Endothelial cell of umbilical vein (primary cell): ENCODE measurements at regions not wholly inside any gene's neighbourhood (a gene's known extent, or its start where the extent isn't known, plus 50 kb on each side); places are given as distances from the start of the nearest gene placed in this dataset.

Experiments
- BruUV-seq: library from RNA; stranded (reverse); fragments of 400-500 nt; replicated peaks from 2 replicates; lab custom pipeline; 2021; lab: Mats Ljungman, UMichigan
- CTCF ChIA-PET: fragments of 300-600, 350-600 bp; sonication (Branson Sonifier 250); formaldehyde crosslinking; loops from one replicate; lab custom pipeline; 2021; ENCODE audit warnings: antibody characterized with exemption, inconsistent platforms; lab: Charles Lee
- POLR2A ChIA-PET: fragments of 300-600, 350-600 bp; sonication (Branson Sonifier 250); formaldehyde crosslinking; loops from one replicate; lab custom pipeline; 2021; ENCODE audit warnings: antibody characterized with exemption, inconsistent platforms; lab: Charles Lee
- DNase-seq: peaks from one replicate; pipeline ENCODE4 v3.0.0-alpha.2; 2011; ENCODE audit warnings: low read depth, low spot score
- FAIRE-seq: peaks from 2 replicates; lab custom pipeline; 2011; peaks lifted over from hg19 to GRCh38; lab: Jason Lieb, UNC
- H2AFZ ChIP-seq: 2 replicates; pipeline ENCODE4 v1.6.0; 2012; ENCODE audit warnings: low read depth, low read length, control low read depth, inconsistent platforms
- H3K27ac ChIP-seq: 2 replicates; pipeline ENCODE4 v1.5.1; 2011; ENCODE audit warnings: low read depth, mild to moderate bottlenecking, control low read depth, low read length, moderate library complexity; ENCODE audit not compliant: insufficient read depth
- H3K27me3 ChIP-seq, 2 experiments: 2 replicates each; pipeline versions ENCODE4 v1.6.0 to v1.6.1; 2011; ENCODE audit warnings: low read length in 2 of 2, mixed read lengths in 1 of 2; ENCODE audit not compliant: control insufficient read depth in 2 of 2, insufficient read depth in 2 of 2
- H3K36me3 ChIP-seq, 2 experiments: 2 replicates in 1 of 2; 3 replicates in 1 of 2; pipeline ENCODE4 v1.5.1; 2011; ENCODE audit warnings: low read length in 2 of 2, mild to moderate bottlenecking in 1 of 2, moderate library complexity in 1 of 2; ENCODE audit not compliant: control insufficient read depth in 2 of 2, insufficient read depth in 2 of 2; ENCODE audit errors: extremely low read depth in 1 of 2
- H3K4me1 ChIP-seq: 3 replicates; pipeline ENCODE4 v1.5.1; 2011; ENCODE audit warnings: mild to moderate bottlenecking, low read length; ENCODE audit not compliant: control insufficient read depth, insufficient read depth; ENCODE audit errors: extremely low read depth
- H3K4me2 ChIP-seq: 2 replicates; pipeline ENCODE4 v1.6.1; 2011; ENCODE audit warnings: low read length, control low read depth, mixed read lengths; ENCODE audit not compliant: insufficient read depth
- H3K4me3 ChIP-seq, 3 experiments: fragments of 200-600 bp in 1 of 3; sonication (generic), shearing (Covaris generic) in 1 of 3; replicated peaks in 1 of 3; 2 replicates each; pipeline ENCODE4 v1.5.1; 2011 to 2016; ENCODE audit warnings: control low read depth in 3 of 3, low read length in 3 of 3, mild to moderate bottlenecking in 2 of 3, inconsistent platforms in 1 of 3, low read depth in 1 of 3, moderate library complexity in 1 of 3; ENCODE audit not compliant: insufficient read depth in 1 of 3
- H3K79me2 ChIP-seq: 2 replicates; pipeline ENCODE4 v1.6.0; 2012; ENCODE audit warnings: low read length, inconsistent platforms; ENCODE audit not compliant: control insufficient read depth, insufficient read depth
- H3K9ac ChIP-seq: replicated peaks from 2 replicates; pipeline ENCODE3; 2011; ENCODE audit warnings: low read length, control low read depth; ENCODE audit not compliant: insufficient read depth; ENCODE audit errors: extremely low read depth
- H3K9me1 ChIP-seq: replicated peaks from 3 replicates; pipeline ENCODE4 v1.6.0; 2011; ENCODE audit warnings: mild to moderate bottlenecking, low read length; ENCODE audit not compliant: control insufficient read depth, insufficient read depth; ENCODE audit errors: extremely low read depth
- H3K9me3 ChIP-seq: replicated peaks from 2 replicates; pipeline ENCODE4 v1.5.1; 2012; ENCODE audit warnings: low read length, inconsistent platforms; ENCODE audit not compliant: control insufficient read depth, insufficient read depth
- H4K20me1 ChIP-seq: replicated peaks from 2 replicates; pipeline ENCODE3; 2011; ENCODE audit warnings: mild to moderate bottlenecking, low read length; ENCODE audit not compliant: control insufficient read depth, insufficient read depth; ENCODE audit errors: extremely low read depth
- EZH2 ChIP-seq: IDR thresholded peaks from 2 replicates; pipeline ENCODE4 v1.6.1; 2012; ENCODE audit warnings: borderline replicate concordance, low read depth, mild to moderate bottlenecking, moderate library complexity, low read length, inconsistent platforms; ENCODE audit not compliant: severe bottlenecking
- FOS ChIP-seq: IDR thresholded peaks from 2 replicates; pipeline ENCODE4 v1.6.1; 2011; ENCODE audit warnings: mild to moderate bottlenecking, low read length, moderate library complexity, borderline replicate concordance; ENCODE audit not compliant: insufficient read depth
- GATA2 ChIP-seq: IDR thresholded peaks from 2 replicates; pipeline ENCODE4 v1.7.0; 2011; ENCODE audit warnings: low read depth, mild to moderate bottlenecking, moderate library complexity, mixed read lengths, low read length; ENCODE audit not compliant: insufficient read length, insufficient read depth
- JUN ChIP-seq: IDR thresholded peaks from 2 replicates; pipeline ENCODE4 v1.6.1; 2011; ENCODE audit warnings: borderline replicate concordance, low read depth; ENCODE audit not compliant: insufficient read length, insufficient read depth
- MYC ChIP-seq: IDR thresholded peaks from one replicate; pipeline ENCODE4 v1.6.1; 2011; ENCODE audit warnings: mild to moderate bottlenecking, low read depth, low read length
- POLR2A ChIP-seq: IDR thresholded peaks from 2 replicates; pipeline ENCODE4 v1.6.1; 2012; ENCODE audit warnings: low read depth, mild to moderate bottlenecking, control low read depth, low read length
- POLR2AphosphoS5 ChIP-seq: IDR thresholded peaks from 2 replicates; pipeline ENCODE4 v1.6.1; 2012; ENCODE audit warnings: low read depth, mild to moderate bottlenecking, control low read depth, low read length, moderate library complexity; ENCODE audit not compliant: insufficient read depth
- dilution Hi-C: fragments of 300-500 bp; cut with MboI; formaldehyde crosslinking; loops from one replicate; pipeline ENCODE4 v1.15.0; 2019; ENCODE audit warnings: low sequenced_read_pairs; ENCODE audit not compliant: extremely low pct_ligation_motif_present
- intact Hi-C: fragments of 100-400 bp; cut with micrococcal nuclease; formaldehyde crosslinking; loops from one replicate; pipeline ENCODE4 v1.10.0; 2022
- TF ChIP-seq, protein P1 (sequence below): IDR thresholded peaks from 2 replicates; pipeline ENCODE4 v1.6.1; 2011; ENCODE audit not compliant: insufficient read depth, insufficient read length
- TF ChIP-seq, protein P2 (sequence below), 2 donors: IDR thresholded peaks; 1 replicate in 1 of 2; 2 replicates in 1 of 2; pipeline ENCODE4 v1.5.1; 2011; ENCODE audit warnings: low read length in 2 of 2, mild to moderate bottlenecking in 2 of 2, moderate library complexity in 2 of 2, control low read depth in 1 of 2, inconsistent platforms in 1 of 2, low read depth in 1 of 2; ENCODE audit not compliant: insufficient read depth in 1 of 2; ENCODE audit errors: extremely low read depth in 1 of 2

DNA sequence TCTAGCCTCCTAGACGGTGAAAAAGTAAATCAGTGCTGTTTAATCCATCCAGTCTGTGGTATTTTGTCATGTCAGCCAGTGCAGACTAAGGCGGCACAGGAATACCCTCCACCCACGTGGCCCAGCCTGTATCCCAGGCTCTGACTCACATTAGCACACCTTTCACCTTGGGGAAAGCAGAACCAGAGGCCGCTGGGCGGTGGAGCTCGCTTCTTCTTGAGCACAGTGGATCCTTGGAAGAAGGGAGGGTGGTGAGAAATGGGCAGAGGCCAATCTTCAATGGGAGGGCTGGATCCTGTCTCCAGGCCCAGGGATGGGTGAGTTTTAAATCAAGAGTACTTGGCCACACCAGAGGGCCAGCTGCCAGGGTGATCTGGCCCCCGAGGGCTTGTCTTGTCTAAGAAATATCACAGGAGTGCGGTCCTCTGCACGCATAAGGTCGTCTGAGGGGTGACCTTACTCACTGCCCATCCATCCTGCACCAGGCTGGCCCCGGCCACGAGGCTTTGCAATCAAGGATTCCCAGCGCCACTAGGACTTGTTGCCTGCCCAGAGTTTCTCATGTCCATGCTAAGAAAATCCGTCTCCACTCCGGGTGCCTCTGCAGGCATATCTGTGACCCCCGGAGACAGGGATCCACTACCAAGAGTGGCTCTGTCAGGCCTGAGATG is 658.5 kb downstream of the BRD1 start:
- H3K9me1 ChIP-seq = no peaks in the 10 kb centered on the region
- H3K9me3 ChIP-seq = peaks cover 3% of the 10 kb centered on the region
- H4K20me1 ChIP-seq = no peaks in the 10 kb centered on the region
- H2AFZ ChIP-seq = no peak overlapping the region
- TF ChIP-seq FOS (no peak), POLR2A (no peak), MYC (no peak), EZH2 (no peak), POLR2AphosphoS5 (no peak), JUN (no peak)
- TF ChIP-seq, protein P1, sequence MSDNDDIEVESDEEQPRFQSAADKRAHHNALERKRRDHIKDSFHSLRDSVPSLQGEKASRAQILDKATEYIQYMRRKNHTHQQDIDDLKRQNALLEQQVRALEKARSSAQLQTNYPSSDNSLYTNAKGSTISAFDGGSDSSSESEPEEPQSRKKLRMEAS = no peak
- H3K27ac ChIP-seq = no peak overlapping the region
- H3K9ac ChIP-seq = no peak overlapping the region
- ChIA-PET POLR2A (no interaction called here), CTCF (no interaction called here)
- H3K4me2 ChIP-seq = no peak overlapping the region
- H3K4me1 ChIP-seq = no peaks in the 10 kb centered on the region
- no TSS peak for BruUV-seq
- dilution Hi-C loops (no loop called here), intact Hi-C loops (no loop called here)
- H3K36me3 ChIP-seq = no peaks in the 10 kb centered on the region
- no peak for DNase-seq
- no peaks in the 10 kb centered on the region for H3K79me2 ChIP-seq
- FAIRE-seq = no peak
- no peak overlapping the region for H3K4me3 ChIP-seq
- H3K27me3 ChIP-seq = no peaks in the 10 kb centered on the region

DNA sequence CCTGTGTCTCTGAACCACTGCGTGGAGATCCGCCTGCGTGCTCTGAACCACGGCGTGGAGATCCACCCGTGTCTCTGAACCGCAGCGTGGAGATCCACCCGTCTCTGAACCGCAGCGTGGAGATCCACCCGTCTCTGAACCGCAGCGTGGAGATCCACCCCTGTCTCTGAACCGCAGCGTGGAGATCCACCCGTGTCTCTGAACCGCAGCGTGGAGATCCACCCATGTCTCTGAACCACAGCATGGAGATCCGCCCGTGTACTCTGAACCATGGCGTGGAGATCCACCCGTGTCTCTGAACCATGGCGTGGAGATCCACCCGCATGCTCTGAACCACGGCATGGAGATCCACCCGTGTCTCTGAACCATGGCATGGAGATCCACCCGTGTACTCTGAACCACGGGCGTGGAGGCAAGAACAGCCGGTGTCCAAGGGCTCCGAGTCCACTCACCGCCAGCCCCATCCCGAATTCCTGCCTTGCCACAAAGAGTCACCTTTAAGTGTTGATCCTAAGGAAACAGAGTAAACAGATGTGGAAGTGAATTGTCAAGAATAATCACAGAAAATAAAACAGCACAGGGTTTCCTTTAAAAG is 659.4 kb downstream of the BRD1 start:
- no peak for FAIRE-seq
- intact Hi-C loops = no loop called here
- no peaks in the 10 kb centered on the region for H4K20me1 ChIP-seq
- H3K4me3 ChIP-seq = no peak overlapping the region
- TF ChIP-seq POLR2AphosphoS5 (no peak), GATA2 (no peak), MYC (no peak), JUN (no peak), FOS (no peak), POLR2A (no peak), EZH2 (no peak)
- TF ChIP-seq, protein P2, sequence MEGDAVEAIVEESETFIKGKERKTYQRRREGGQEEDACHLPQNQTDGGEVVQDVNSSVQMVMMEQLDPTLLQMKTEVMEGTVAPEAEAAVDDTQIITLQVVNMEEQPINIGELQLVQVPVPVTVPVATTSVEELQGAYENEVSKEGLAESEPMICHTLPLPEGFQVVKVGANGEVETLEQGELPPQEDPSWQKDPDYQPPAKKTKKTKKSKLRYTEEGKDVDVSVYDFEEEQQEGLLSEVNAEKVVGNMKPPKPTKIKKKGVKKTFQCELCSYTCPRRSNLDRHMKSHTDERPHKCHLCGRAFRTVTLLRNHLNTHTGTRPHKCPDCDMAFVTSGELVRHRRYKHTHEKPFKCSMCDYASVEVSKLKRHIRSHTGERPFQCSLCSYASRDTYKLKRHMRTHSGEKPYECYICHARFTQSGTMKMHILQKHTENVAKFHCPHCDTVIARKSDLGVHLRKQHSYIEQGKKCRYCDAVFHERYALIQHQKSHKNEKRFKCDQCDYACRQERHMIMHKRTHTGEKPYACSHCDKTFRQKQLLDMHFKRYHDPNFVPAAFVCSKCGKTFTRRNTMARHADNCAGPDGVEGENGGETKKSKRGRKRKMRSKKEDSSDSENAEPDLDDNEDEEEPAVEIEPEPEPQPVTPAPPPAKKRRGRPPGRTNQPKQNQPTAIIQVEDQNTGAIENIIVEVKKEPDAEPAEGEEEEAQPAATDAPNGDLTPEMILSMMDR (IDR thresholded peaks at IDR 0.05; ENCODE audit: extremely low read depth in 1 of 2, insufficient read depth in 1 of 2, low read depth in 1 of 2, low read length in 2 of 2) = no peak
- TF ChIP-seq, protein P1 = no peak
- DNase-seq = no peak
- CTCF ChIA-PET = no interaction called here
- dilution Hi-C loops = no loop called here
- BruUV-seq = no TSS peak
- no peaks in the 10 kb centered on the region for H3K79me2 ChIP-seq
- H3K27me3 ChIP-seq = no peaks in the 10 kb centered on the region
- no peaks in the 10 kb centered on the region for H3K4me1 ChIP-seq
- peaks cover 3% of the 10 kb centered on the region for H3K9me3 ChIP-seq
- H3K9me1 ChIP-seq = no peaks in the 10 kb centered on the region
- H3K27ac ChIP-seq = no peak overlapping the region
- H3K4me2 ChIP-seq = no peak overlapping the region
- no peak overlapping the region for H2AFZ ChIP-seq
- POLR2A ChIA-PET = no interaction called here
- H3K36me3 ChIP-seq = no peaks in the 10 kb centered on the region
- H3K9ac ChIP-seq = no peak overlapping the region
